GM10248 (cell line): ENCODE measurements at regions not wholly inside any gene's neighbourhood (a gene's known extent, or its start where the extent isn't known, plus 50 kb on each side); places are given as distances from the start of the nearest gene placed in this dataset.
"Not testable (repeated sequence)": the region's sequence is repeated elsewhere in the genome, so short reads cannot be mapped to it uniquely, and the experiment has no call there.

Source experiments
- CTCF ChIA-PET: fragments of 300-600 bp; sonication (Branson Sonifier 250); formaldehyde crosslinking; extraction: SDS; loops from one replicate; lab custom pipeline; 2021; ENCODE audit warnings: antibody characterized with exemption; lab: Yijun Ruan, JAX
- POLR2A ChIA-PET: fragments of 350-650 bp; sonication (Branson Sonifier 250); formaldehyde crosslinking; extraction: SDS; loops from one replicate; lab custom pipeline; 2020; ENCODE audit warnings: antibody characterized with exemption; lab: Yijun Ruan, JAX
- DNase-seq: peaks from one replicate; pipeline ENCODE4 v3.0.0; 2012; ENCODE audit errors: extremely low spot score
- TF ChIP-seq, protein P1 (sequence below): IDR thresholded peaks from 2 replicates; pipeline ENCODE4 v1.5.1; 2012; ENCODE audit warnings: mild to moderate bottlenecking, low read depth; ENCODE audit errors: extremely low read depth, missing control alignments, control extremely low read depth

DNA sequence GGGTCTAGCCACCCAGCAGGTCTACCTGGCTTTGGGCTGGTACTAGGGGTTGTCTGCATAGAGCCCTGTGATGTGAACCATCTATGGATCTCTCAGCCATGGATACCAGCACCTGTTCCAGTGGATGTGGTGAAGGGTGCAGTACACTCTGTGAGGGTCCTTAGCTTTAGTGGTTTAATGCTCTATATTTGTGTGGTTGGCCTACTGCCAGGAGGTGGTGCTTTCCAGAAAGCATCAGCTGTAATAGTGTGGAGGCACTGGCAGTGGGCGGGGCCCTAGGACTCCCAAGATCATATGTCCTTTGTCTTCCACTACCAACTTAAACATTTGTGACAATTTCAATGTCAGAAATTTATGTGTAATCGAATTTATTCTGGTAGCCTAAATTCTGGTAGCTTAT lies 1065.1 kb downstream of the RPIA start:
- peak; percentile 0 for DNase-seq
- CTCF ChIA-PET, POLR2A ChIA-PET: not testable (repeated sequence)

DNA sequence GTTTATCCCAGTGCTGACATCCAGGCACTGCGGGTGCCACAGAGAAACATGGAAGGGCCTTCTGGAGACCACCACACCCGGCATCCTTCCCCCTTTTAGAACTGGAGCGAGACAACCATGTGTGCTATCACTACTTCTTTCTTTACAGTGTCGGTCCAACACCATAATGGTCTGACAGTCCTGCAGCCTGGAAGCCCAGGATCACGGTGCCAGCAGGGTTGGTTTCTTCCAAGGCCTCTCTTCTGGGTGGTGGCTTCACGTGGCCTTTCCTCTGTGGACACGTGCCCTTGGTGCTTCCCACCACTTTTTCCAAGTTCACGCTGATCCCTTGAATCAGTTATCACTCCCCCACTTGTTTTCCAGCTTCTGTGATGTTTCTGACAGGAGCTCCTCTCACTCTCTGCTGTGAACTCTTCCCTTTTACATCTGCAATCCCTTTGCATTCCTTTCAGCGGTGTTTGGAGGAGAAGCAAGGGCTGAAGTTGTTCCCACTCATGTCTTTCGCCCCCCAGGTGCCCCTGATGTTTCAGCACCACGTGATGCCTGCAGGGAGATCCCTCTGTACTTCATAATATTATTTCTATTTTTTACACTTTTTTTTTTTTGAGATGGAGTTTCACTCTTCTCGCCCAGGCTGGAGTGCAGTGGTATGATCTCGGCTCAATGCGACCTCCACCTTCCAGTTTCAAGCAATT lies 1067.0 kb downstream of the RPIA start:
- CTCF ChIA-PET, POLR2A ChIA-PET: not testable (repeated sequence)
- DNase-seq = peak; percentile 0

DNA sequence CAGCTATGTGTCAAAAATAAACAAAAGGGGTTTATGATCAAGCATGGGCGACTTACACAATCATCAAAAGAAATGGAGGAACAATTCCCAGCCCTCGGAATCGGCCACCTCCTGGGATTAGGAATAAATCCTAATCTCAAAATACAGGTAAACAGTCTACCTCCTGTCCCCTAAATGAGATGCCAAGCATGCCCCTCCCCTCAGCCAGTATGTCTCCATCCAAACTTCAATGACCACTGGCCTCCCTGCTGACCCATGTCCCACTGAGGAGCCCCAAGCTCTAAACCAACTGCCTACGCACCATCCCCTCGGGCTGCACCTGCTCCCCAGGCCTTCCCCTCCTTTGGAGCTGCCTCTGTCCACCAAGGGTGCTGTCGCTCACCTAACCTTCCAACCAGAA lies 1069.3 kb downstream of the RPIA start:
- peak; percentile 0 for DNase-seq
- CTCF ChIA-PET, POLR2A ChIA-PET: not testable (repeated sequence)

DNA sequence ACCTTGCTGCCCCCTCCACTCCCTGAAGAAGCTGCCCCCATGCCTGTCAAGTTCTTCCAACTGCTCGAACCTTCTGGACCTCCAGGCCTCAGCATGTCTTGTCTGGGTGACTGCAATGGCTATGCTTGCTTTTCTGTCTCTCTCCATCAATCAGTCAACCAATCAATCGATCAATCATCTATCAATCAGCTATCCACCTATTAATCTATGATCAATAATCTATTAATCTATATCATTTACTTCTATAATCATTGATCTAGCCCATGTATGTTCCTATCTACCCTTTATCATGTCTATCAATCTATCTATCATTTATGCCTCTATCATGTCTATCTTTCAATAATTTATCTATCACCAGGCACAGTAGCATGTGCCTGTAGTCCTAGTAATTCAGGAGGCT lies 1069.7 kb downstream of the RPIA start:
- POLR2A ChIA-PET, CTCF ChIA-PET: not testable (repeated sequence)
- DNase-seq = peak; percentile 0

DNA sequence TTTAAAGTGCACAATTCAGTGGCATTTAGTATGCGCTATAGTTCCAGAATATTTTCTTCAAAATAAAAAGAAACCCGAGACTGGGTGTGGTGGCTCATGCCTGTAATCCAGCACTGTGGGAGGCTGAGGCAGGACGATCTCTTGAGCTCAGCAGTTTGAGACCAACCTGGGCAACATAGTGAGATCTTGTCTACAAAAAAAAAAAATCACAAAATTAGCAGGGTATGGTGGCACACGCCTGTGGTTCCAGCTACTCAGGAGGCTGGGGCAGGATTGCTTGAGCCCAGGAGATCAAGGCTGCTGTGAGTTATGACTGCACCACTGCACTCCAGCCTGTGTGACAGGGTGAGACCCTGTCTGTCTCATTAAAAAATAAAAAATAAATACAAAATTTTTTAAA lies 1070.4 kb downstream of the RPIA start:
- DNase-seq, POLR2A ChIA-PET, CTCF ChIA-PET: not testable (repeated sequence)

DNA sequence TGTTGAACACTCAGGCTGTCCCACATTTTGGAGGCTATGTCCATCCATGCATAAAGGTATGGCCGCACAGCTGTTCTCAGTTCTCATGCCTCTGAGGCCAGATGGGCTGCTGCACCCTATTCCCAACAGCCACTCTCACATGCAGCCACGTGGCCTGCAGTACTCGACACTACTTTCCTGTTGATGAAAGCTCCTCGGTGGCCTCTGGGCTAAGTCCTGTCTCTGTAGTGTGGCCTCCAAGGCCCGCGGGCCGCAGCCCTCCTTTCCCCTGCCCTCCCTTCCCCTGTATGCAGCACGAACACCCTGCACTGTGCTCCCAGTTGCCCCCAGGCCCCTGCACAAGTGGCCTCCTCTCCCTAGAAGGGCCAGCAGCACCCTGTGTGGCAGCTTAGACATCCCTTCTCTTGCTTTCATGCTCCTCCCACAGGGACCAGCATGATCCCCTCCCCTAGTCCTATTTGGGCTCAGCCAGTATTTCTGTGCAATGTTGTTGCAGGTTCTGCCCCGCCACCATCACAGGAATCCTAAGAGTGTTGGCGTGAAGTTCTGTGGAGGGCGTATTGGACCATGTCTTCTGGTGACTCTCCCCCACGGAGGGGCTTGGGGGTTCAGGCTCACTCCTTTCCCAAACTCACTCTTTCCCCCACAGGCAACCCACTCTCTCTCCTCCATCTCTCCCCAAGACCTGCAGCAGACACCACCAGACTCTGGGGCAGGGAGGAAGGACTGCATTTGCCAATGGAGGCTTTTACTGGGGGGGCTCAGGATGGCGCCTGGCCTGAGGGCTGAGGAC lies 1071.2 kb downstream of the RPIA start:
- CTCF ChIA-PET, POLR2A ChIA-PET: not testable (repeated sequence)
- peak; percentile 4 for DNase-seq

DNA sequence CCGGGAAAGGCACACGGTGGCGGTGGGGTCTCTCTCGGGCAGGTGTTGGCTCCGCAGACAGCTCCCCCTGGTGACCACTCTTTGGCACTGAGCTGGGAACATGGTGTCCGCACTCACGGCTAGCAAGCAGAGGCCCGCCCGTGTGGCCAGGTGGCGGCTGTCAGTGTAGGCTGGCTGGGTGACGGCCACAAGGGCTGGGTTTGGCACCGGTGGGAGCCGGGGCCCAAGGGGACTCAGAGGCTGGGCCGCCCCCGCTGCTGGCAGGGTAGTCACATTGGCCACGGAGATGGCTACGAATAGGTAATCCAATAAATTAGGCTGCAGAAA lies 1071.7 kb downstream of the RPIA start:
- ChIA-PET CTCF (no interaction called here), POLR2A (no interaction called here)
- peak; percentile 8 for DNase-seq
- TF ChIP-seq, protein P1, sequence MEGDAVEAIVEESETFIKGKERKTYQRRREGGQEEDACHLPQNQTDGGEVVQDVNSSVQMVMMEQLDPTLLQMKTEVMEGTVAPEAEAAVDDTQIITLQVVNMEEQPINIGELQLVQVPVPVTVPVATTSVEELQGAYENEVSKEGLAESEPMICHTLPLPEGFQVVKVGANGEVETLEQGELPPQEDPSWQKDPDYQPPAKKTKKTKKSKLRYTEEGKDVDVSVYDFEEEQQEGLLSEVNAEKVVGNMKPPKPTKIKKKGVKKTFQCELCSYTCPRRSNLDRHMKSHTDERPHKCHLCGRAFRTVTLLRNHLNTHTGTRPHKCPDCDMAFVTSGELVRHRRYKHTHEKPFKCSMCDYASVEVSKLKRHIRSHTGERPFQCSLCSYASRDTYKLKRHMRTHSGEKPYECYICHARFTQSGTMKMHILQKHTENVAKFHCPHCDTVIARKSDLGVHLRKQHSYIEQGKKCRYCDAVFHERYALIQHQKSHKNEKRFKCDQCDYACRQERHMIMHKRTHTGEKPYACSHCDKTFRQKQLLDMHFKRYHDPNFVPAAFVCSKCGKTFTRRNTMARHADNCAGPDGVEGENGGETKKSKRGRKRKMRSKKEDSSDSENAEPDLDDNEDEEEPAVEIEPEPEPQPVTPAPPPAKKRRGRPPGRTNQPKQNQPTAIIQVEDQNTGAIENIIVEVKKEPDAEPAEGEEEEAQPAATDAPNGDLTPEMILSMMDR = no peak

DNA sequence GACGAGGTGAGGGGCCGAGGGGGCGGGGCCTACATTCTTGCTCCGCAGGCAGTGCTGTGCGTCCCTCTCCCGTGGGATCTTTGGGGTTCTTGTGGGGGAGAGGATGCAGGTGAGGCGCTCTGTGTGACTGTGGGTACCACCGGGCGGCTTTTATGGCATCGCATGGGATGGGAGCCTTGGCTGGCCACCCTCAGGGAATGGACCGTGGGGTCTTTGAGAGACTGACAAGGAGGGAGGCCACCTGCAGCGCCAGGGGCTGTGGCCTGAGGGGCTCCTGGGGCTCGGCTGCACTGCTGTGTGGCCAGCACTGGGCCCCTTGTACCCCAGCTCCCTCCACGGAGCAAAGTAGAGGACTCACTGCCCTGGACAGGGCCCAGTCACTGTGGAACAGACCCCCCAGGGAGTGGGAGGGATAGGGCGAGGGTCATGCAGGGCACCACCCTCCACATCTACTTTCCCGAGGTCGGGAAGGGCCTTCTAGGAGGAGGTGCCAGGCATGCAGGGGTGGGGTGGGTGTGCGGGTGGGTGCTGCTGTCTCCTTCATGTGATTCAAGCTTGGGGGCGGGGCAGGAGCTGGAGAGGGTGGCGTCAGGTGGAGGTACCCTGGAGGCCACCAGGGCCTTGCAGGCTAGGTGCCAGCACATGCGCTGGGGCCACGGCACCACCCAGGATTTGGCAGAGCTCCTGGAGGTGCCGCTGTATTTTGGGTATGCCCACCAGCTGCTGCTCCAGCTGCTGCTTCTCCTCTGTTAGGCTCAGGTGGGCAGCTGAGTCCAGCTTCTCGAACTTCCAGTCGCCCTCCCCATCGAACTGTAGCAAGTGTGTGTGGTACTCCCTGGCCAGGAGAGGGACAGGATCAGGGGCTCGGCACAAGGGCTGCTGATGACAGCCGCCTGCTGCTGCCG lies 1072.4 kb downstream of the RPIA start:
- CTCF ChIA-PET = no interaction called here
- TF ChIP-seq, protein P1 = no peak

DNA sequence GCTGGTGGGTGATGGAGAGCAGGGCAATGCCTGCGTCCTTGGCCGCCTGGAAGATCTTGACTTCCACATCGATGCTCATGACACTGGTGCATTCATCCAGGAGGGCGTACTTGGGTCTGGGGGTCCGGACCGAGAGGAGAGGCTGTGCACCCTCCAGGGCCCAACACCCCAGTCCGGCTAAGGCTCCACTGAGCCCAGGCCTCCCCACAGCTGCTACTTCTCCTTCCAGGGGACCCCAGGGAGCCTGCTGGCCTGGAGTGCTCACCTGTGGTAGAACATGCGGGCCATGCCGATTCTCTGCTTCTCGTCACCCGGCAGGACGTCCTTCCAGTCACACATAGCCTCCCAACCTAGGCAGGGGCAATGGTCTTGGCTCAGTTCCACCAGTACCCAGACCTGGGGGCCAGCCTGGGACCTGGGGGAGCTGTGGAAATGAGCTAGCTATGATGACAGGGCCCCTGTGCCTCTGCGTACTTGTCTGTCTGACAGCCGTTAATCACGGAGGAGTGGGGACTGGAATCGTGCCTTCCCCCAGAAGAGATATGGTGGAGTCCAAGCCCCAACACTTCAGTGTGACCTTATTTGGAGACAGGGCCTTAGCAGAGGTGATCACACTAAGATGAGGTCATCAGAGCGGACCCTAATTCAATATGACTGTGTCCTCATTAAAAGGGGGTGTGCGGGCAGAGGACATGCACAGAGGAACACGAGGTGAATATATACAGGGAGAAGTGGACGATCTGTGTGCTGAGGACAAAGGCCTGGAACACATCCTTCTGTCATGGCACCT lies 1073.3 kb downstream of the RPIA start:
- POLR2A ChIA-PET, CTCF ChIA-PET: not testable (repeated sequence)
- peak; percentile 8 for DNase-seq

More for the DNA sequence above, 1072.4 kb downstream of the RPIA start:
- peak; percentile 13 for DNase-seq
- POLR2A ChIA-PET = no interaction called here

DNA sequence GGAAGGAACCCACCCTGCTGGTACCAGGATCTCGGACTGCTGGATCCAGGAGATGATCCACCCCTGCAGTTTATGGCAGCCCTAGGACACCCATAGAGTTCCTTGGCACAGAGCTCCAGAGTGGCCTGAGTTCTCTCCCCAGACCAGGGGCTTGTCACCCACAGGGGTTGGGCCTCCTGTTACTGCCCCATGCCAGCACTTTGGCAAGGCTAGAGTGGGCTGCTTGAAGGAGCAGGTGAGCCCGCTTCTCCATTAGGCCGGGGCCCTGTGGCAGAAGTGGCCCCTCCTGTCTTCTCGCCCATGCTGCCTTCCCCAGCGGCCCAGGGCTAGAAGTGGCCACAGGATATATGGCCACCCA lies 1073.9 kb downstream of the RPIA start:
- DNase-seq = peak; percentile 4
- POLR2A ChIA-PET, CTCF ChIA-PET: not testable (repeated sequence)

DNA sequence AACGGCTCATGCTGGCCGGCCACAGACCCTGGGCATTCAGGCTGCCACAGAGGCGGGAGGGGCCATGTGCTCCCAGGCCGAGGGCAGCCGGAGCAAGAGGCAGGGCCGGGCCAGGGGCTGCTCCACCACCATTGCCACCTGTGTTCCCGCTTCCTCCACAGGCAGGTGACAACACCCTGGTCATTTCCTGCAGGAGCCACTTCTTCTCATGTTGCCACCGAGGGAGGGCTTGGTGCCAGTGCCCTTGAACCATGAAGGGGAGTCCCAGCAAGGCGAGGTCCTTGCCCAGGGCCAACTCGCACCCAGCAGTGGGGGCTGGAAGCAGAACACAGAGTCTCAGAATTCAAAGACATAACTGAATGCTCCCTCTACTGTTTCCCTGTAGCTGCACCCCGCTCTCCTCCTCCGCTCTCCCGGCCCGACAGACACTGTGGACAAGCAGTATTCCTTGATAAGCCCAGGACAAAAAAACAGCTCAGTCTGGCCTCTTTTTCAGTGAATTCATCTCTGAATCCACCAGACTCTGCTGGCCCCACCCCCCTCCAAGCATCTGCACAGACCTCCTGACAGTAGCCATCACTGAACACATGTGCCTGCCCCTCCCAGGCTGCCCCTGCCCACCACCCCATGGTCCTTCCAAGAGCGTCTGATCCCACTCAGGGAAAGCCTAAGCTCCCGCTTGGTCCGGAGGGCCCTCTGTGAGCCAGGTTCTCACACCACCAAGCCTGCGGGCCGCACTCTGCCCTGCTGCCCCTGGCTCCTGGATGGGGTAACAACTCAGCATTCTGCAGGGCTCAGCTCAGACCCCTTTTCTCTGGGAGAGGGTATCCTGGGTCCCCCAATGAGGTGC lies 1074.9 kb downstream of the RPIA start:
- CTCF ChIA-PET, POLR2A ChIA-PET: not testable (repeated sequence)
- DNase-seq = peak; percentile 4

DNA sequence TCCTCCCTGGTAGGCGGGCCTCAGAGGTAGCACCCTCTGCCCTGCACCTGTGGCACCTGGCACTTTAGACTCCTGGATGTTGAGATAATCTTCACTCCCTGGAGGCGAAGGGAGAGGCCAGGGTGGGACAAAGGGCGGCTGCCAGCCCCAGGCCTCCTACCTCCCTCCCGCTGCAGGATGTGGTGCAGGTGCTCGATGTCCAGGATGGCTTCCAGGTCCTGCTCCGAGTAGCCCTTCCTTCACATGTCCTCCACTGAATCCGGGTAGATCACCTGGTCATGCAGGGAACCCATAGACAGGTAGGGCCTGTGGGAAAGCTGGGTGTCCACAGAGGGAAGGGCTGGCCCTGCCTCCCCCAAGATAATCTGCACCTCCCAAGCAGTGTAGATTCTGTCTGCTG lies 1075.6 kb downstream of the RPIA start:
- DNase-seq = peak; percentile 6
- CTCF ChIA-PET, POLR2A ChIA-PET: not testable (repeated sequence)
